GM21717 (cell line): ENCODE measurements at regions not wholly inside any gene's neighbourhood (a gene's known extent, or its start where the extent isn't known, plus 50 kb on each side); places are given as distances from the start of the nearest gene placed in this dataset.

Experiments
- ATAC-seq: cut with Tn5 transposase; IDR thresholded peaks from one replicate; pipeline ENCODE4 v1.9.1; 2021; ENCODE audit warnings: mild to moderate bottlenecking, moderate library complexity; ENCODE audit not compliant: unreplicated experiment

GRCh38 chr9:26415528-26415927 lies 477.1 kb downstream of the CAAP1 start:
- no peak for ATAC-seq

DNA sequence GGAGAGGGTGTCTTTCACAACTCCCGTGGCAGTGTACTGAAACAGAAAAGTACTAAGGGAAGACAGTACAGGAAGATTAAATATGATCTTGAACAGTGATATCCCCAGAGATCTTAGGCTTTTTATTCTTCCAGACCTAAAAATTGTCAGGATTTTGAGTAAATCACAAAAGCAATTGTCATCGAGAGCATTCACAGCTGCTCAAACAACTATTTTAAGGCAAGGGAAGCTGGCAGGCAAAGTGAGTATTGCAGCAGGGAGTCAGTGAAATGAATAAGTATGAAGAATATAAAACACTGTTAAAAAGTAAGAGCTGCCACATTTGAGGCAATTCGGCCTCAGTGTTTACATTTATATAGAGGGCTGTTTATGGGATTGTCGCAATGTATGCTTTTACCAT lies 479.0 kb downstream of the CAAP1 start:
- ATAC-seq = no peak

DNA sequence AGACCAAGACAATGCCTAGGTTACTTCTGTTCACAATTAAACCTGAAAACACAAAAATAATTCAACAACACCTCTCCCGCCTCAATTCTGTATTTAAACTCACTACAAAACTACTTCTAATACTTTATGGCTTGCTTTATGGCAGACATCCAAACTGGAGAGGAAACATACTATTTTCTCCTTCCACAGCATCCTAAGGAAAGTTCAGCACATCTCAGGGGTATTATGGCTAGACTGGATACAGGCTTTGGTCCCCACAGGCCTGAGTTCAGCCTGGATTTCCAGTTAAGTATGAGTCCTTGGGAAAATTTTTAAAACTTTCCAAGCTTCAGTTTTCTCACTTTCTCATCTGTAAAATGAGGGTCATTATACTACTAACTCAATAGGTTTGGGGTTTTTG lies 480.2 kb downstream of the CAAP1 start:
- no peak for ATAC-seq

DNA sequence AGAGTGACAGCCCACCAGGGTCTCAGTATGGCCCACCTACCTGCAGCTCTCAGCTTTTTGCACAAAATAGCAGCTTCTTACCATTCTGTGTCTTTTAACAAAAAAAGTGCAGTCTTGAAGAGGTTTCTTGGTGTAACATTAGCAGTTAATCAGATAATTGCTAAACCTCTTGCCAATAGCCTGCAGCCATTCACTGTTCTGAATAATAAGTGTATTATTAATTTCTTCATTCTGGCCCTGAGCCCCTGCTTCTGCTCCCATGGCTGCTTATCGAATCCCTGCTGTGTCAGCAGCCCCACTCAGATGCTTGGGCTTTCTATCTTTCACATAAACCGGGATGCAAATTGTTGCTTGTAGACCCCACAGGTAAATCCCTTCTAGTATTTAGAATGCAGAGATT lies 485.9 kb downstream of the CAAP1 start:
- ATAC-seq = no peak

- no peak for ATAC-seq
Measured at GRCh38 chr9:26399556-26399955, 493.0 kb downstream of the CAAP1 start.

- ATAC-seq = no peak
Measured at GRCh38 chr9:26394025-26394424, 498.6 kb downstream of the CAAP1 start.

DNA sequence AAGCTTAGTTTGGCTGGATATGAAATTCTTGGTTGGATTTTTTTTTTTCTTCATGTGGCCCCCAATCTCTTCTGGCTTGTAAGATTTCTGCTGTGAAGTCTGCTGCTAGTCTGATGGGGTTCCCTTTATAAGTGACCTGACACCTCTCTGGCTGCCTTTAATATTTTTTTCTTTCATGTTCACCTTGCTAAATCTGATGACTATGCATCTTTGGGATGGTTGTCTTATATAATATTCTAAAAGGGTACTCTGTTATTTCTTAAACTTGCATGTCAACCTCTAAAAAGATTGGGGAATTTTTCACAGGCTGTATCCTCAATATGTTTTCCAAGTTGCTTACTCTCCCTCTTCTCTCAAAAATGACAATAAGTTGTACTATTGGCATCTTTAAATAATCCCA lies 500.0 kb downstream of the CAAP1 start:
- no peak for ATAC-seq

DNA sequence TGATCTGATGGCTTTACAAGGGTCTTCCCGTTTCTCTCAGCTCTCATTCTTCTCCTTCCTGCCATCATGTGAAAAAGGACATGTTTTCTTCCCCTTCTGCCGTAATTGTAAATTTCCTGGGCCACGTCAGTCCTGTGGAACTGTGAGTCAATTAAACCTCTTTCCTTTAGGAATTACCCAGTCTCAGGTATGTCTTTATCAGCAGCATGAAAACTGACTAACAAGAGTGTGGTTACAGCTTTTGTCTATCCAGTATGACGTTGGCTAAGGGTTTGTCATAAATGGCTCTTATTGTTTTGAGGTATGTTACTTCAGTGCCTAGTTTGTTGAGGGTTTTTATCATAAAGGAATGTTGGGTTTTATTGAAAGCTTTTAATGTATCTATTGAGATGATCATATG lies 501.6 kb downstream of the CAAP1 start:
- no peak for ATAC-seq

DNA sequence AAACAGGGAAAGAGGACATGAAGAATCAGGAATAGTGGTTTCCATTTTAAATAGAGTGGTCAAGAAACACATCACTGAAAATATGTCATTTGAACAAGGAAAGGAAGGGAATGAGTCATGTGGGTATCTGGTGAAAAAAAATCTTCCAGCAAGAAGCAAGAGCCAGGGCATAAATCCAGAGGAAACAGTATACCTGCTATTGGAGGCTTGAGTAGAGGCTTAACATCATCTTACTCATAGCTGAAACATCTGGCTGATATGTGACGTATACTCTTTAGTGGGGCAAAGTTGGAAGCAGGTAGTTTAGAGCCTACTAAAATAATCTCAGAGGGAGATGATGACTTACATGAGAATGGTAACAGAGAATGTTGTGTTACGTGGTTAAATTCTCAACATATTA lies 517.2 kb downstream of the CAAP1 start:
- ATAC-seq = no peak

GRCh38 chr9:26373616-26374015 lies 519.0 kb downstream of the CAAP1 start:
- no peak for ATAC-seq

DNA sequence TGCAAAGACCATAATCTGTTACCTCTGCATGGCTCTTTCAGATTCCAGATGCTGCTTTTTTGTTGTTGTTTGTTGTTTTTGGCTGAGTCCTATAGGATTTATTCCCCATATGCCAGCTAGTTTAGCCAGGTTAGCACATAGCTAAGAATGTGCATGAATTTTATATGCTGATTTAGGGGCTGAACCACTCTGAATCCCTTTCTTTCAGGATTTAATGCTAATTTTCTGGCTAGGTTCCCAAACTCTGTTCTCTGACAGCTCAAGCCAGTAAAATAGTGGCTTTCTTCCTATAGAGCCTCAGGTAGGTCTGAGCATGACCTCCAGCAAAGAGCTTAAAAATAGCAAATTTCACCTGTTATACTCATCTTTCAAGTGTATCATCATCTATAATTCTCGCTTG lies 521.4 kb downstream of the CAAP1 start:
- no peak for ATAC-seq

- no peak for ATAC-seq
Measured at GRCh38 chr9:26369093-26369492, 523.5 kb downstream of the CAAP1 start.

- no peak for ATAC-seq
Measured at GRCh38 chr9:26368241-26368640, 524.4 kb downstream of the CAAP1 start.

- no peak for ATAC-seq
Measured at GRCh38 chr9:26361010-26361409, 531.6 kb downstream of the CAAP1 start.

- ATAC-seq = no peak
Measured at GRCh38 chr9:26358836-26359235, 533.8 kb downstream of the CAAP1 start.

- no peak for ATAC-seq
Measured at GRCh38 chr9:26357803-26358344, 534.7 kb downstream of the CAAP1 start.

DNA sequence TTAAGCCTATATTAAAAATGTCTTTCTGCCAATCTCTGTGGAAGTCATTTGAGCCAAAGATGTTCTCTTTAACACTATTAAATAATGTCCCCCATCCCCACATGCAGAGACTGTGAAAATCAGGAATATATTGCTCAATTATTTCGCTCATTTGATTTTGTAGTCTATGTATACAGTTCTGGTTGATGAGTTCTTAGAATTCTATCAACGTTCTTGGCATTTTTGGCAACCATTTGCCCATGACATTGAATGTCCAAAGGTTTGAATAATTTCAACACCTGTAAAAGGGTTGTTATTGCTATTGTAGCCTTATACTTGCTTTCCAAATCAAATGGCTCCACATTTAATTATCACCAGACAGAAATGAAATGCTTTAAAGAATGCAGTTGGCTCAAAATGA lies 536.1 kb downstream of the CAAP1 start:
- ATAC-seq = no peak

GRCh38 chr9:26346942-26347477 lies 545.6 kb downstream of the CAAP1 start:
- ATAC-seq = no peak

GRCh38 chr9:26341545-26341944 lies 551.1 kb downstream of the CAAP1 start:
- ATAC-seq = no peak

GRCh38 chr9:26339796-26340195 lies 552.8 kb downstream of the CAAP1 start:
- no peak for ATAC-seq

GRCh38 chr9:26335116-26335515 lies 557.5 kb downstream of the CAAP1 start:
- ATAC-seq = no peak

- ATAC-seq = no peak
Measured at GRCh38 chr9:26334706-26335105, 557.9 kb downstream of the CAAP1 start.

- ATAC-seq = no peak
Measured at GRCh38 chr9:26331223-26331622, 561.4 kb downstream of the CAAP1 start.
